Epithelial cell of proximal tubule (primary cell): ENCODE measurements at regions not wholly inside any gene's neighbourhood (a gene's known extent, or its start where the extent isn't known, plus 50 kb on each side); places are given as distances from the start of the nearest gene placed in this dataset.

Experiments
- DNase-seq: peaks from one replicate; pipeline ENCODE4 v3.0.0-alpha.2; 2011; ENCODE audit warnings: low read depth
- H3K4me3 ChIP-seq: 2 replicates; pipeline ENCODE4 v1.5.1; 2011; ENCODE audit warnings: low read depth, mild to moderate bottlenecking, low read length
- TF ChIP-seq, protein P1 (sequence below): conservative IDR thresholded peaks from 2 replicates; pipeline ENCODE4 v1.5.1; 2012; ENCODE audit warnings: low read depth, mild to moderate bottlenecking, low read length

DNA sequence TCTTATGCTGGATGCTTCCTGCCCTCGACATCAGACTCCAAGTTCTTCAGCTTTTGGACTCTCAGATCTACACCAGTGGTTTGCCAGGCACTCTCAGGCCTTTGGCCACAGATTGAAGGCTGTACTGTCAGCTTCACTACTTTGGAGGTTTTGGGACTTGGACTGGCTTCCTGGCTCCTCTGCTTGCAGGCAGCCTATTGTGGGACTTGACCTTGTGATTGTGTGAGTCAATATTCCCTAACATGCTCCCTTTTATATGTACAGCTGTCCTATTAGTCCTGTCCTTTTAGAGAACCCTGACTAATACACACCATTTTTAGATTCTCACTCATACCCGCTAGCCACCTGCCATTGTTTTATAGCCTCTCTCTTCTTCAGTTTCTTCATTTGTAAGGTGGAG, 382.1 kb upstream of the TSHZ2 start:
- TF ChIP-seq, protein P1, sequence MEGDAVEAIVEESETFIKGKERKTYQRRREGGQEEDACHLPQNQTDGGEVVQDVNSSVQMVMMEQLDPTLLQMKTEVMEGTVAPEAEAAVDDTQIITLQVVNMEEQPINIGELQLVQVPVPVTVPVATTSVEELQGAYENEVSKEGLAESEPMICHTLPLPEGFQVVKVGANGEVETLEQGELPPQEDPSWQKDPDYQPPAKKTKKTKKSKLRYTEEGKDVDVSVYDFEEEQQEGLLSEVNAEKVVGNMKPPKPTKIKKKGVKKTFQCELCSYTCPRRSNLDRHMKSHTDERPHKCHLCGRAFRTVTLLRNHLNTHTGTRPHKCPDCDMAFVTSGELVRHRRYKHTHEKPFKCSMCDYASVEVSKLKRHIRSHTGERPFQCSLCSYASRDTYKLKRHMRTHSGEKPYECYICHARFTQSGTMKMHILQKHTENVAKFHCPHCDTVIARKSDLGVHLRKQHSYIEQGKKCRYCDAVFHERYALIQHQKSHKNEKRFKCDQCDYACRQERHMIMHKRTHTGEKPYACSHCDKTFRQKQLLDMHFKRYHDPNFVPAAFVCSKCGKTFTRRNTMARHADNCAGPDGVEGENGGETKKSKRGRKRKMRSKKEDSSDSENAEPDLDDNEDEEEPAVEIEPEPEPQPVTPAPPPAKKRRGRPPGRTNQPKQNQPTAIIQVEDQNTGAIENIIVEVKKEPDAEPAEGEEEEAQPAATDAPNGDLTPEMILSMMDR, result no peak
- no peak overlapping the region for H3K4me3 ChIP-seq
- DNase-seq, result no peak

DNA sequence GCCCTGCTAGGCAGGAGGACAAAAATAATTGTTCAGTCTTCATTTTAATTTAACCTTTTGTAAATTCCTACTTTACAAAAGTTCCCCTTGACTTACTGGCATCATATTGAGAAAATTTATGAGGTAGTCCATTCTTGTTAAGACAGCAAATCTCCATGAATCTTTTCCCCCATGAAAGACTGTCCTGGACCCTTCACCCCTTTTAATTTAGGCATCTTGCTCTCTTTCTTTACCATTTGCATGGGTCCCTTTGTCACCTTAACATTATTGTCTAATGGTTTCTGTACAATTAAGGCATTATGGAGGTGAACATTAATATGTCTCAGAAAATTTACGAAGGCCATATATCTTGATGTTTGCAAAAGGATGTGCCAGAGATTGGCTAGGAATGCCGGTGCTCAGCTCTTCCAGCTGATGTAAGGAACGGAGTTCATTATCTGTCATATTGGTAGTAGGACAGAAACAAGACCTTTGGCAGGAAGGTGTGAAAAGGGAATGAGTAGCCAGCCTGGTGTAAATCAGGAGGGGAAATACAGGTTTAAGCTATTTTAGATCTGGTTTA, 382.8 kb upstream of the TSHZ2 start:
- no peak overlapping the region for H3K4me3 ChIP-seq
- no peak for DNase-seq
- TF ChIP-seq, protein P1, result no peak

DNA sequence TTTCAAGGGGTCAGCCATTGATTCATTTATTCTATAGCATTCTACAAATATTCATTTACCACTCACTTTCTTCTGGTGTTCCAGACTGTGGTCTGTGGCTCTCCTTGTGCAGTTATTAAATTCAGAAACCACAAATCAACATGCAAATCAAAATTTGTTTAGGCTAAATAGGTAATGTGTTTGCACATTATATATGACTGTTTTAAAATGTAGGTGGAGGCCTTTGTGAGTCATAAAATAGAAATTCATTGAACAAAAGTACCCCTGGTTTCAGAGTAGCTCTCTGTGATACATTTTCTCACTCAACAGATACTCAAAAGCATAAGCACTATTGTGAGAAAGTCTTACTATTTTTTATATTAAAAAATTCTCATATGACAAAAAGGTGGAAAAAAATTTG, 385.5 kb upstream of the TSHZ2 start:
- H3K4me3 ChIP-seq, result no peak overlapping the region
- TF ChIP-seq, protein P1, result no peak
- DNase-seq, result no peak

DNA sequence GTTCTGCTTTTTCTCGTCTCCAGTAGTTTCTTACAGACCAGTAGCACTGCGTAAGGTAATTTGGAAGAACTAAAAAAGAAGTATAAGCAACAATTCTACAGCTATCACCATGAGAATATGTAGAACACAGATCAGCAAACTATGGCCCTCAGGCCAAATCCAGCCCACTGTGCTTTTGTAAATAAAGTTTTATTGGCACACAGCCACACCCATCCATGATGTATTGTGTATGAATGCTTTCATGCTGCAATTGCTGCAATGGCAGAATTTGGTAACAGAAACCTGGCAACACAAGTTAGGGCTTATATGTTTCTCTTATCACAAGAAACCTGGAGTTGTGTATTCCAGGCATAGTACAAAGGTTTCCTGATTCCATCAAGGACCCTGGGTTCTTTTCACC, 386.8 kb upstream of the TSHZ2 start:
- TF ChIP-seq, protein P1, result no peak
- no peak for DNase-seq
- no peak overlapping the region for H3K4me3 ChIP-seq

DNA sequence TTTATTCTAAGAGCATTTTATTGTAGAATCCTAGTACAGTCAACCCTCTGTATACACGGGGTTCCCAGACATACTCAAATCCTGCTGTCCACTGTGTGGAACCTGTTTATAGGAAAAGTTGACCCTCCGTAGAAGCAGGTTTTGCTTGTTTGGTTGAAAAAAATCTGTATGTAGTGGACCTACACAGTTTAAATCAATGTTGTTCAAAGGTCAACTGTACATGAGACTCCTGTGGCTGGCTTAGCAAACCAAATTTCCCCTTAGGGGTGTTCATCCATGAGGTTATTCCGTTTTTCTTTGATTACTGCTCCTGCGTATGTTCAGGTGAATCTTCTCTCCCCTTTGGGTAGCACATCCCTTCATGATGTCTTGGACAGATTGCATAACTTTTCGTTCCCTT, 387.0 kb upstream of the ZFP64 start:
- TF ChIP-seq, protein P1, result no peak
- no peak overlapping the region for H3K4me3 ChIP-seq
- DNase-seq, result no peak

DNA sequence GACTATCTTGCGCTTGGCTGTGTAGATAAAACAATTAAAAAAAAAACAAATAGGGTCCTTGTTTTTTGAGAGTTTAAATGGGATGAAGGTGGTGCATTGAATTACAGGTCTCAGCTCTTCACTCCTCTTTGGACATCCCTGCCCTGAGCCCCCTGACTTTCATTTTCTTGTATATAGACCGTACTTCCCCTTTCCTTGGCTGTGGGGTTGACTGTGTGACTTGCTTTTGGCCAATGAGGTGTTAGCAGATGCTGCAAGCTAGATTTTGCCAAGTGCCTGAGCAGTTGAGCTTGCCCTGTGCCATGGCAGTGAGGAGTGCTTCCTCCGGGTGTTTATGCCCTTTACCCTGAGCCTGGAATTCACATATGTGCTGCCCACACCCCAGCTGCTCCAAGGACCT, 386.1 kb upstream of the ZFP64 start:
- no peak overlapping the region for H3K4me3 ChIP-seq
- TF ChIP-seq, protein P1, result no peak
- DNase-seq, result no peak

DNA sequence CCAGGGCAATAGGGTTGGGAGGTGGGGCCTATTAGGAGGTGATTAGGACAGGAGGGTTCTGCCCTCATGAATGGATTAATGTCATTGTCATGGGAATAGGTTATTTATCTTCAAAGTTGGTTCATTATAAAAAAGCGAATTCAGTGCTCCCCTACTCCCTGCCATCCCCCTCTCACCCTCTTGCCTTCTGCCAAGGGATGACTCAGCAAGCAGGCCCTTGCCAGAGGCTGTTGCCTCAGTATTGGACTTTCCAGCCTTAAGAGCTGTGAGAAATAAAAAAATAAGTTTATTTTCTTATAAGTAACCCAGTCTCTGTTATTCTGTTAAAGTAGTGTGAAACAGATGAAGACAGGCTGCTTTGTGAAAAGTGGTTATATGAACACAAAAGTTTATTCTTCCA, 381.1 kb upstream of the ZFP64 start:
- H3K4me3 ChIP-seq, result no peak overlapping the region
- no peak for DNase-seq
- TF ChIP-seq, protein P1, result no peak
